ENCODE measurements at regions not wholly inside any gene's neighbourhood (a gene's known extent, or its start where the extent isn't known, plus 50 kb on each side); places are given as distances from the start of the nearest gene placed in this dataset.

DNA sequence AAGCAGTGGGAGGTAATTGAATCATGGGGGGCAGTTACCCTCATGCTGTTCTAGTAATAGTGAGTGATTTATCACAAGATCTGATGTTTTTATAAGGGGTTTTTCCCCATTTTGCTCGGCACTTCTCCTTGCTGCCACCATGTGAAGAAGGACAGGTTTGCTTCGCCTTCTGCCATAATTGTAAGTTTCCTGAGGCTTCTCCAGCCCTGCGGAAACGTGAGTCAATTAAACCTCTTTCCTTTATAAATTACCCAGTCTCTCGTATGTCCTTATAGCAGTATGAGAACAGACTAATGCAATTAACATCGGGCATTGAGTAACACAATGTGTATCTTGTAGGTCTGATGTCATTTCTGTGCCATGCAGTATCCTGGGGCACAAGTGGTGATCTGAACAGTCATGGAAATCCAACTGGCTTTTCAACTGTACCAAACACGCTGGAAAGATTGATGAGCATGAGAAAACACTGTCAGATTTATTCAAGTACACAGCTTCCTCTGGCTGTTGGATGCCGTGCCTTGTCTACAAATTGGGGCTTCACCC lies 208.6 kb upstream of the KIAA1217 start:
- TF ChIP-seq RNF2 (IDR thresholded peaks at IDR 0.05; ENCODE audit: borderline replicate concordance, low read depth, low read length, missing control alignments, poor library complexity, severe bottlenecking), result no peak
- TF ChIP-seq EZH2 (IDR thresholded peaks at IDR 0.05; ENCODE audit: low read depth, low read length, severe bottlenecking), result no peak
- TF ChIP-seq TAF1 (IDR thresholded peaks at IDR 0.05; ENCODE audit: low read depth, low read length), result no peak
- TF ChIP-seq KDM1A (IDR thresholded peaks at IDR 0.05; ENCODE audit: borderline replicate concordance, low read length), result no peak
- no peak for TF ChIP-seq CBX5 (IDR thresholded peaks at IDR 0.05; ENCODE audit: low read depth, low read length)
- no peak for TF ChIP-seq ASH2L (IDR thresholded peaks at IDR 0.05; ENCODE audit: low read length)
